SK-N-MC (cell line): ENCODE measurements at regions not wholly inside any gene's neighbourhood (a gene's known extent, or its start where the extent isn't known, plus 50 kb on each side); places are given as distances from the start of the nearest gene placed in this dataset.

Experiments used
- EZH2 ChIP-seq: fragments of 200-600 bp; sonication (generic); IDR thresholded peaks from one replicate; pipeline ENCODE4 v1.6.1; 2017; ENCODE audit warnings: antibody characterized with exemption
- FOXP2 ChIP-seq: optimal IDR thresholded peaks from 2 replicates; pipeline ENCODE3; 2011; ENCODE audit warnings: mild to moderate bottlenecking, moderate library complexity; ENCODE audit not compliant: insufficient read depth; ENCODE audit errors: extremely low read length, control extremely low read depth
- POLR2AphosphoS5 ChIP-seq: IDR thresholded peaks from 2 replicates; pipeline ENCODE4 v1.6.1; 2012; ENCODE audit warnings: mild to moderate bottlenecking, low read depth, low read length, borderline replicate concordance

DNA sequence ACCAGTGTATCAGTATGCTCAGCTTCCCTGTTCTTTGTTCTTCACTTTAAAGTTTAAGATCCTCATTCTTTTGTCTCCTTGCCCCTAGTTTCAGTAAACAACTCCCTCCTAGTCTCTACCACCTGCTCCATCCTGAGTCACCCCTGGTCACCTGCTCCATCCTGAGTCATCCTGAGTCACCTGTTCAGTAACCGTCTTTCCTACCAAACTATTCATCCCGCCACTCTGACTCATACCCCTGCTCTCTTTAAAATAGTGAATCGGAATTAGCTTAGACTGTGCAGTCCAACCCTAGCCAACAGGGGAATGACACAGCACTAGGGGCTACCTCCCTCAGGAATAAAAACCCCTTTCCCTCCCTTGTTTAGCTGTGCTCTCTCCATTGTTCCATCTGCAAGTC lies 888.1 kb upstream of the MDGA2 start:
- TF ChIP-seq EZH2 (no peak), POLR2AphosphoS5 (no peak), FOXP2 (no peak)
